ENCODE measurements at regions not wholly inside any gene's neighbourhood (a gene's known extent, or its start where the extent isn't known, plus 50 kb on each side); places are given as distances from the start of the nearest gene placed in this dataset.

DNA sequence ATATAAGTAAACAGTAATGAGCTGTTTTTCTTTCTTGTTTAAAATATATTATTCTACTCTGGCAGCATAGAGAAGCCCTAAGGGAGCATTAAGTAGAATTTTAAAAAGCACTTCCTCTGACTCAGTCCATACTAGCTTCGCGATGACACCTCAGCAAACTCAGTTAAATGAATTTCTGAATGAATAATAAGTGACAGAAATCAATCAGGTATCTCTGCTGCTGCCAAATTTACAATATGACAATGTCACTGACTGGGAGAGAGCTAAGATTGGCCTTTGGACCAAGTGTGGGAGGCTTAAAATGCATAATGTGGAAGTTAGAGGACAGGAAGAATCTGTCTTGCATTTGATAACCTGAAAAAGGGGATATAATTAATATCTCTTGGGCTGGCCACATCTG lies 296.1 kb downstream of the HHIPL2 start:
- Histone ChIP-seq H3K4me3 (replicated peaks in 1 of 3) (no peak overlapping the region), H3K9me3 (no peaks in the 10 kb centered on the region), H3K27me3 (no peaks in the 10 kb centered on the region), H3K27ac (no peak overlapping the region), H3K36me3 (no peaks in the 10 kb centered on the region), H3K4me1 (no peaks in the 10 kb centered on the region)
- no peak for DNase-seq
- intact Hi-C loops (cut with DNase I) = no loop called here
- TF ChIP-seq POLR2A (IDR thresholded peaks at IDR 0.05) = no peak
- TF ChIP-seq, protein P1, sequence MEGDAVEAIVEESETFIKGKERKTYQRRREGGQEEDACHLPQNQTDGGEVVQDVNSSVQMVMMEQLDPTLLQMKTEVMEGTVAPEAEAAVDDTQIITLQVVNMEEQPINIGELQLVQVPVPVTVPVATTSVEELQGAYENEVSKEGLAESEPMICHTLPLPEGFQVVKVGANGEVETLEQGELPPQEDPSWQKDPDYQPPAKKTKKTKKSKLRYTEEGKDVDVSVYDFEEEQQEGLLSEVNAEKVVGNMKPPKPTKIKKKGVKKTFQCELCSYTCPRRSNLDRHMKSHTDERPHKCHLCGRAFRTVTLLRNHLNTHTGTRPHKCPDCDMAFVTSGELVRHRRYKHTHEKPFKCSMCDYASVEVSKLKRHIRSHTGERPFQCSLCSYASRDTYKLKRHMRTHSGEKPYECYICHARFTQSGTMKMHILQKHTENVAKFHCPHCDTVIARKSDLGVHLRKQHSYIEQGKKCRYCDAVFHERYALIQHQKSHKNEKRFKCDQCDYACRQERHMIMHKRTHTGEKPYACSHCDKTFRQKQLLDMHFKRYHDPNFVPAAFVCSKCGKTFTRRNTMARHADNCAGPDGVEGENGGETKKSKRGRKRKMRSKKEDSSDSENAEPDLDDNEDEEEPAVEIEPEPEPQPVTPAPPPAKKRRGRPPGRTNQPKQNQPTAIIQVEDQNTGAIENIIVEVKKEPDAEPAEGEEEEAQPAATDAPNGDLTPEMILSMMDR (IDR thresholded peaks at IDR 0.05) = no peak
- 82 to 85% methylated on average over 2 of the region's 2 CpGs for WGBS, 2 donors

DNA sequence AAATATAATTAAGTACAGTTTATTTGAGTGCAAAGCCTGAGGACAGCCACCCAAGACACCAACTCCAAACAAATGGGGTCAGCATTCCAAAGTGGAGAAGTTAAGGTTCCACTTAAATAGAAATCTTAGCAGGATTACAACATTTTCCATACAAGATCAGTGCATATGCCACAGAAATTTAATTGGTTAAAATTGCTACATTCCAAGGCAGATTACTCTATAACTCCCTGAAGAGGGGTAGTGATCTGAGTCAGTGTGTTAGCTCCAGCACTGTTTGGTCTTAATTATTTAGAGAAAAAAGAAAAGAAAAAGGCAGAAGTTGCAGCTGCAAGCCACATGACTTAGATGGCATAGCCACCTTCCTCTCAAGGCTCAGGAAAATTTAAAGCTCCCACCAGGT lies 297.5 kb downstream of the HHIPL2 start:
- no peak overlapping the region for H3K4me3 ChIP-seq (replicated peaks in 1 of 3)
- no peak overlapping the region for H3K27ac ChIP-seq
- TF ChIP-seq, protein P1 (IDR thresholded peaks at IDR 0.05) = no peak
- no peak for TF ChIP-seq POLR2A (IDR thresholded peaks at IDR 0.05)
- H3K27me3 ChIP-seq = no peaks in the 10 kb centered on the region
- intact Hi-C loops (cut with DNase I) = no loop called here
- DNase-seq = no peak
- no peaks in the 10 kb centered on the region for H3K36me3 ChIP-seq
- no peaks in the 10 kb centered on the region for H3K9me3 ChIP-seq
- no peaks in the 10 kb centered on the region for H3K4me1 ChIP-seq

DNA sequence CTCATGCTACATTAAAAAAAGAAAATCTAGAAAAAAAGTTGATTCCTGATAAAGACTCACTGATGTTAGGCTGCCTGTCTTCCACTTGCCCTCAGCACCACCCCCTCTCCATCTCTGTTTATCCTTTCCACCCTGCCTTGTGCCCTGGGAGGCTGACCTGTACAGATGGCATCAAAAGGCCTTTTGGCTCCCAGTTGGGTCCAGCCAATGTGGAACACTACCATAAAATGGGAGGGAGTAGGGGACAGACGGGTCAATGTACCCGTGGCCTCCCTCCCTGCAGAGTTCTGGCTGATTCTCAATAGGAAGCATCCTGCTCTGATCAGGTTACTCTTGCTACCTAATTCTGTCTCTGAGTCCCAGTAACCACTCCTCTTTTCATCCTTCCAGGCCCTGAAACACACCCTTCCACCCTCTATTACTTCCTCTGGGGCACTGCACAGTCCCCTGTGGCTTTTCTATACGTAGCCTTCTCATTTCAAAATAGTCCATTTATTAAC lies 300.0 kb downstream of the HHIPL2 start:
- intact Hi-C loops (cut with DNase I) = no loop called here
- WGBS, 2 donors = 75 to 78% methylated on average over 3 of the region's 3 CpGs
- no peaks in the 10 kb centered on the region for H3K4me1 ChIP-seq
- TF ChIP-seq, protein P1 (IDR thresholded peaks at IDR 0.05) = no peak
- TF ChIP-seq POLR2A (IDR thresholded peaks at IDR 0.05) = no peak
- no peaks in the 10 kb centered on the region for H3K36me3 ChIP-seq
- no peak overlapping the region for H3K4me3 ChIP-seq (replicated peaks in 1 of 3)
- no peak for DNase-seq
- no peak overlapping the region for H3K27ac ChIP-seq
- H3K27me3 ChIP-seq = no peaks in the 10 kb centered on the region
- no peaks in the 10 kb centered on the region for H3K9me3 ChIP-seq

DNA sequence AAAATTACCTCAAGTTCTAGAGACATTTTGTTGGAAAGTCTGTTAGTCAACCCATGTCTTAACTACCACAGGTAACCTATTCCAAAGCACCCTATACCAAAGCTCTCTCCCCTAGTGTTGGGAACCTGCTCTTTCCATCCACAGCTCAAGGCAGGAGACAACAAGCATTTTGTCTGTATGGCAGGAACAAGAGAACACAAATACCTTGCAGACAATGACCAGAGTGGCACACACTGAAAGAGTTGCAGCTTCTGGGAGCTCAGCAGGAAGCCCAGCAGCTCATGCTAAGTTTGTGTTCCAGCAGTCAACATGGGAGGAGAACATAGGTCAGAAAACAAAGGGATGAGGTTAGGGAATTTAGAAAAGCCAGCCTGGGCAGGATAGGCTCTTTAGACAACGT lies 300.8 kb downstream of the HHIPL2 start:
- no peaks in the 10 kb centered on the region for H3K27me3 ChIP-seq
- no peaks in the 10 kb centered on the region for H3K4me1 ChIP-seq
- H3K27ac ChIP-seq = no peak overlapping the region
- intact Hi-C loops (cut with DNase I) = no loop called here
- no peak for TF ChIP-seq POLR2A (IDR thresholded peaks at IDR 0.05)
- TF ChIP-seq, protein P1 (IDR thresholded peaks at IDR 0.05) = no peak
- no peak for DNase-seq
- no peaks in the 10 kb centered on the region for H3K9me3 ChIP-seq
- no peak overlapping the region for H3K4me3 ChIP-seq (replicated peaks in 1 of 3)
- H3K36me3 ChIP-seq = no peaks in the 10 kb centered on the region
- WGBS, 2 donors = 47 to 61% methylated on average over 1 of the region's 1 CpG

DNA sequence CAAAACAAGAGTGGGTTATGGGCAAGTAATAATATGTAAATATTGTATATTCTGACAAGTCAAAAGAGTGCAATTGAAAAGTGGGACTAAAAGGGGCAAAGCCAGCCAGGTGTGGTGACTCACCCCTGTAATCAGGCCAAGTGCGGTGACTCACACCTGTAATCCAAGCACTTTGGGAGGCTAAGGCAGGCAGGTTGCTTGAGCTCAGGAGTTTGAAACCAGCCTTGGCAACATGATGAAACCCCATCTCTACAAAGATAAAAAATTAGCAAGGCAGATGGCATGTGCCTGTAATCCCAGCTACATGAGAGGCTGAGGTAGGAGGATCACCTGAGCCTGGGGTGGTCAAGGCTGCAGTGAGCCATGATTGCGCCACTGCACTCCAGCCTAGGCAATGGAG lies 304.0 kb downstream of the HHIPL2 start:
- H3K27ac ChIP-seq = no peak overlapping the region
- H3K27me3 ChIP-seq = no peaks in the 10 kb centered on the region
- H3K4me3 ChIP-seq (replicated peaks in 1 of 3) = no peak overlapping the region
- intact Hi-C loops (cut with DNase I) = no loop called here
- H3K4me1 ChIP-seq = no peaks in the 10 kb centered on the region
- TF ChIP-seq POLR2A (IDR thresholded peaks at IDR 0.05) = no peak
- TF ChIP-seq, protein P1 (IDR thresholded peaks at IDR 0.05) = no peak
- H3K9me3 ChIP-seq = no peaks in the 10 kb centered on the region
- DNase-seq = no peak
- WGBS, 2 donors = 47 to 68% methylated on average over 2 of the region's 2 CpGs
- no peaks in the 10 kb centered on the region for H3K36me3 ChIP-seq
